ENCODE measurements at regions not wholly inside any gene's neighbourhood (a gene's known extent, or its start where the extent isn't known, plus 50 kb on each side); places are given as distances from the start of the nearest gene placed in this dataset.

GRCh38 chr2:60167089-60167488 lies 386.4 kb downstream of the BCL11A start:
- TF ChIP-seq CTCF (IDR thresholded peaks at IDR 0.05; ENCODE audit: low read depth, low read length): no peak
- TF ChIP-seq EZH2phosphoT487 (IDR thresholded peaks at IDR 0.05; ENCODE audit: low read depth): no peak

Data from OCI-LY3 (cell line).